H9 (cell line): ENCODE measurements at regions not wholly inside any gene's neighbourhood (a gene's known extent, or its start where the extent isn't known, plus 50 kb on each side); places are given as distances from the start of the nearest gene placed in this dataset.

Experiments
- DNase-seq: peaks from one replicate; pipeline ENCODE4 v3.0.0-alpha.2; 2017
- H2AFZ ChIP-seq: one replicate; pipeline ENCODE4 v1.6.1; 2013; ENCODE audit warnings: mild to moderate bottlenecking, low read length, control low read depth, moderate library complexity
- H2AK5ac ChIP-seq: 2 replicates; pipeline ENCODE4 v1.6.1; 2013; ENCODE audit warnings: low read length, control low read depth, mixed read lengths; ENCODE audit not compliant: insufficient read length
- H2BK120ac ChIP-seq: one replicate; pipeline ENCODE4 v1.6.1; 2013; ENCODE audit warnings: low read depth, mild to moderate bottlenecking, low read length, control low read depth, inconsistent platforms; ENCODE audit not compliant: poor library complexity, severe bottlenecking
- H2BK12ac ChIP-seq: 2 replicates; pipeline ENCODE4 v1.6.1; 2013; ENCODE audit warnings: low read length, control low read depth, mixed read lengths, low read depth; ENCODE audit not compliant: insufficient read length
- H2BK15ac ChIP-seq: 2 replicates; pipeline ENCODE4 v1.6.1; 2013; ENCODE audit warnings: low read depth, low read length, control low read depth
- H2BK20ac ChIP-seq: one replicate; pipeline ENCODE4 v1.6.1; 2013; ENCODE audit warnings: low read depth, mild to moderate bottlenecking, low read length, control low read depth, inconsistent platforms; ENCODE audit not compliant: poor library complexity, severe bottlenecking
- H2BK5ac ChIP-seq: 2 replicates; pipeline ENCODE4 v1.6.1; 2013; ENCODE audit warnings: low read length, control low read depth, mixed read lengths; ENCODE audit not compliant: insufficient read length
- H3K14ac ChIP-seq: 2 replicates; pipeline ENCODE4 v1.6.1; 2013; ENCODE audit warnings: low read length, control low read depth; ENCODE audit not compliant: insufficient read depth
- H3K18ac ChIP-seq: 2 replicates; pipeline ENCODE4 v1.6.1; 2013; ENCODE audit warnings: low read depth, mild to moderate bottlenecking, mixed read lengths, low read length, control low read depth; ENCODE audit not compliant: insufficient read length
- H3K23ac ChIP-seq: 2 replicates; pipeline ENCODE4 v1.6.1; 2013; ENCODE audit warnings: low read length, control low read depth, mixed read lengths, low read depth; ENCODE audit not compliant: insufficient read length
- H3K23me2 ChIP-seq: 2 replicates; pipeline ENCODE4 v1.6.1; 2013; ENCODE audit warnings: low read depth, mild to moderate bottlenecking, mixed read lengths, low read length, control low read depth; ENCODE audit not compliant: insufficient read length, poor library complexity, severe bottlenecking
- H3K27ac ChIP-seq: 2 replicates; pipeline ENCODE4 v1.5.1; 2013; ENCODE audit warnings: low read length, control low read depth, mixed read lengths, low read depth; ENCODE audit not compliant: insufficient read length
- H3K27me3 ChIP-seq: 2 replicates; pipeline ENCODE4 v1.6.1; 2013; ENCODE audit warnings: low read length, control low read depth, inconsistent platforms; ENCODE audit not compliant: insufficient read depth
- H3K4ac ChIP-seq: 2 replicates; pipeline ENCODE4 v1.6.1; 2013; ENCODE audit warnings: low read depth, mild to moderate bottlenecking, control low read depth, inconsistent platforms, low read length, moderate library complexity
- H3K4me1 ChIP-seq: 2 replicates; pipeline ENCODE4 v1.6.1; 2013; ENCODE audit warnings: low read length, control low read depth, inconsistent platforms; ENCODE audit not compliant: insufficient read depth
- H3K4me2 ChIP-seq: 2 replicates; pipeline ENCODE4 v1.6.1; 2013; ENCODE audit warnings: low read length, control low read depth, mixed read lengths; ENCODE audit not compliant: insufficient read length, insufficient read depth
- H3K56ac ChIP-seq: 2 replicates; pipeline ENCODE4 v1.6.1; 2013; ENCODE audit warnings: low read depth, mild to moderate bottlenecking, mixed read lengths, low read length, control low read depth; ENCODE audit not compliant: insufficient read length
- H3K79me1 ChIP-seq: 2 replicates; pipeline ENCODE4 v1.6.1; 2013; ENCODE audit warnings: low read depth, mild to moderate bottlenecking, moderate library complexity, low read length, control low read depth, inconsistent platforms; ENCODE audit not compliant: insufficient read depth, poor library complexity, severe bottlenecking
- H3K79me2 ChIP-seq: 2 replicates; pipeline ENCODE4 v1.6.1; 2013; ENCODE audit warnings: low read length, control low read depth, inconsistent platforms; ENCODE audit not compliant: insufficient read depth
- H3K9ac ChIP-seq: 2 replicates; pipeline ENCODE4 v1.6.1; 2013; ENCODE audit warnings: low read length, control low read depth, mixed read lengths; ENCODE audit not compliant: insufficient read length; ENCODE audit errors: extremely low read depth
- H3K9me3 ChIP-seq: one replicate; pipeline ENCODE4 v1.6.1; 2013; ENCODE audit warnings: low read depth, low read length, inconsistent platforms; ENCODE audit not compliant: control insufficient read depth
- H3T11ph ChIP-seq: one replicate; pipeline ENCODE4 v1.6.1; 2013; ENCODE audit warnings: mild to moderate bottlenecking, low read length, control low read depth, inconsistent platforms
- H4K20me1 ChIP-seq: one replicate; pipeline ENCODE4 v1.6.1; 2013; ENCODE audit not compliant: control insufficient read depth, insufficient read length, insufficient read depth
- H4K5ac ChIP-seq: 2 replicates; pipeline ENCODE4 v1.6.1; 2013; ENCODE audit warnings: low read depth, mild to moderate bottlenecking, mixed read lengths, low read length, control low read depth; ENCODE audit not compliant: insufficient read length
- H4K8ac ChIP-seq: replicated peaks from 2 replicates; pipeline ENCODE4 v1.6.1; 2013; ENCODE audit warnings: low read length, control low read depth, mixed read lengths, low read depth; ENCODE audit not compliant: insufficient read length
- H4K91ac ChIP-seq: 2 replicates; pipeline ENCODE4 v1.6.1; 2013; ENCODE audit warnings: low read depth, mild to moderate bottlenecking, moderate library complexity, mixed read lengths, low read length, control low read depth; ENCODE audit not compliant: insufficient read length
- H3K27ac Mint-ChIP-seq, 3 experiments: 2 replicates in 2 of 3; 3 replicates in 1 of 3; pipeline ENCODE4 v1.8.0; 2020 to 2021; ENCODE audit warnings: mixed read lengths in 3 of 3, mild to moderate bottlenecking in 1 of 3, moderate library complexity in 1 of 3
- H3K27me3 Mint-ChIP-seq: 2 replicates; pipeline ENCODE4 v1.8.0; 2021; ENCODE audit warnings: low read depth, mild to moderate bottlenecking, moderate library complexity, mixed read lengths
- H3K36me3 Mint-ChIP-seq, 3 experiments: 2 replicates in 2 of 3; 3 replicates in 1 of 3; pipeline ENCODE4 v1.8.0; 2020 to 2021; ENCODE audit warnings: low read depth in 3 of 3, mixed read lengths in 3 of 3; ENCODE audit not compliant: insufficient read depth in 1 of 3
- H3K4me1 Mint-ChIP-seq, 2 experiments: 2 replicates each; pipeline ENCODE4 v1.8.0; 2020; ENCODE audit warnings: mixed read lengths in 2 of 2
- H3K4me3 Mint-ChIP-seq, 2 experiments: 2 replicates in 1 of 2; 3 replicates in 1 of 2; pipeline ENCODE4 v1.8.0; 2020 to 2021; ENCODE audit warnings: mild to moderate bottlenecking in 2 of 2, mixed read lengths in 2 of 2, moderate library complexity in 1 of 2
- H3K9me3 Mint-ChIP-seq, 2 experiments: 2 replicates in 1 of 2; 3 replicates in 1 of 2; pipeline ENCODE4 v1.8.0; 2020; ENCODE audit warnings: mild to moderate bottlenecking in 2 of 2, mixed read lengths in 2 of 2, moderate library complexity in 1 of 2
- CTCF ChIP-seq: fragments of 200-600 bp; sonication (generic); conservative IDR thresholded peaks from 3 replicates; pipeline ENCODE4 v1.8.0; 2021; ENCODE audit warnings: antibody characterized with exemption, mild to moderate bottlenecking
- WGBS: extraction: QIAGEN DNeasy Blood & Tissue Kit; methylation state at CpG from one replicate; pipeline ENCODE4 v1.1.7; 2013; ENCODE audit warnings: missing lambda C conversion rate, low lambda C conversion rate, mixed read lengths; ENCODE audit not compliant: insufficient read length; ENCODE audit errors: extremely low coverage; 5-methylcytosine and 5-hydroxymethylcytosine counted together

GRCh38 chr15:69809421-69809820, 288.3 kb downstream of the TLE3 start:
- Histone ChIP-seq H3T11ph (no peak overlapping the region), H4K91ac (no peak overlapping the region), H3K18ac (no peak overlapping the region), H3K23ac (no peak overlapping the region), H3K27ac (no peak overlapping the region), H2BK120ac (no peak overlapping the region), H2BK20ac (no peak overlapping the region), H3K4ac (no peak overlapping the region), H3K9me3 (no peaks in the 10 kb centered on the region), H3K14ac (no peak overlapping the region), H2BK5ac (no peak overlapping the region), H3K23me2 (no peaks in the 10 kb centered on the region), H3K9ac (no peak overlapping the region), H2BK15ac (no peak overlapping the region), H3K4me2 (no peak overlapping the region), H3K4me1 (peaks cover 4% of the 10 kb centered on the region; the same call in 1 of the 2 replicates), H3K27me3 (no peaks in the 10 kb centered on the region), H2BK12ac (no peak overlapping the region), H2AFZ (no peak overlapping the region), H4K5ac (no peak overlapping the region), H3K79me2 (no peaks in the 10 kb centered on the region), H4K8ac (no peak overlapping the region), H2AK5ac (no peak overlapping the region), H3K56ac (no peak overlapping the region), H4K20me1 (no peaks in the 10 kb centered on the region), H3K79me1 (no peaks in the 10 kb centered on the region)
- no peak for TF ChIP-seq CTCF
- Mint-ChIP-seq H3K4me1 (peaks cover 15 to 19% of the 10 kb centered on the region in 2 experiments), H3K4me3 (no peak overlapping the region), H3K27ac (peak overlapping the region in 1 of 3 experiments; percentile 55; a peak in 1 of 7 replicates), H3K9me3 (no peaks in the 10 kb centered on the region), H3K27me3 (peaks cover 6% of the 10 kb centered on the region), H3K36me3 (no peaks in the 10 kb centered on the region; a peak in 1 of 7 replicates)
- WGBS, result no CpG with 5 or more reads among the region's 2 CpGs
- DNase-seq, result no peak
